ENCODE measurements at regions not wholly inside any gene's neighbourhood (a gene's known extent, or its start where the extent isn't known, plus 50 kb on each side); places are given as distances from the start of the nearest gene placed in this dataset.

GRCh38 chr5:67404256-67405100, 207.9 kb upstream of the CD180 start:
- H3K36me3 Mint-ChIP-seq (ENCODE audit: insufficient read depth in 1 of 3, low read depth in 3 of 3), result no peaks in the 10 kb centered on the region
- Histone ChIP-seq H2BK15ac (ENCODE audit: low read depth, low read length) (no peak overlapping the region), H3K14ac (ENCODE audit: insufficient read depth, low read length) (no peak overlapping the region), H3K27me3 (ENCODE audit: insufficient read depth, low read length) (no peaks in the 10 kb centered on the region), H4K8ac (replicated peaks; ENCODE audit: insufficient read length, low read depth, low read length) (no peak overlapping the region), H3K9ac (ENCODE audit: extremely low read depth, insufficient read length, low read length) (no peak overlapping the region), H3K9me3 (ENCODE audit: control insufficient read depth, low read depth, low read length) (no peaks in the 10 kb centered on the region), H3K23me2 (ENCODE audit: insufficient read length, low read depth, low read length, poor library complexity, severe bottlenecking) (no peaks in the 10 kb centered on the region), H2AFZ (ENCODE audit: low read length) (no peak overlapping the region), H3K18ac (ENCODE audit: insufficient read length, low read depth, low read length) (no peak overlapping the region), H2BK12ac (ENCODE audit: insufficient read length, low read depth, low read length) (no peak overlapping the region), H3T11ph (ENCODE audit: low read length) (no peak overlapping the region), H2BK120ac (ENCODE audit: low read depth, low read length, poor library complexity, severe bottlenecking) (no peak overlapping the region), H3K4me2 (ENCODE audit: insufficient read depth, insufficient read length, low read length) (no peak overlapping the region), H3K79me2 (ENCODE audit: insufficient read depth, low read length) (no peaks in the 10 kb centered on the region), H3K56ac (ENCODE audit: insufficient read length, low read depth, low read length) (no peak overlapping the region), H3K23ac (ENCODE audit: insufficient read length, low read depth, low read length) (no peak overlapping the region), H4K5ac (ENCODE audit: insufficient read length, low read depth, low read length) (no peak overlapping the region), H2BK5ac (ENCODE audit: insufficient read length, low read length) (no peak overlapping the region), H3K79me1 (ENCODE audit: insufficient read depth, low read depth, low read length, poor library complexity, severe bottlenecking) (no peaks in the 10 kb centered on the region), H4K20me1 (ENCODE audit: control insufficient read depth, insufficient read depth, insufficient read length) (no peaks in the 10 kb centered on the region), H2AK5ac (ENCODE audit: insufficient read length, low read length) (no peak overlapping the region), H3K27ac (ENCODE audit: insufficient read length, low read depth, low read length) (no peak overlapping the region), H2BK20ac (ENCODE audit: low read depth, low read length, poor library complexity, severe bottlenecking) (no peak overlapping the region), H4K91ac (ENCODE audit: insufficient read length, low read depth, low read length) (no peak overlapping the region), H3K4me1 (ENCODE audit: insufficient read depth, low read length) (no peaks in the 10 kb centered on the region; the same call in 1 of the 2 replicates), H3K4ac (ENCODE audit: low read depth, low read length) (no peak overlapping the region)
- H3K9me3 Mint-ChIP-seq, result no peaks in the 10 kb centered on the region
- peaks cover 8 to 12% of the 10 kb centered on the region in 2 experiments for H3K4me1 Mint-ChIP-seq
- H3K4me3 Mint-ChIP-seq, result no peak overlapping the region
- no CpG with 5 or more reads among the region's 6 CpGs for WGBS (ENCODE audit: extremely low coverage, insufficient read length, low lambda C conversion rate)
- H3K27ac Mint-ChIP-seq, result no peak overlapping the region
- TF ChIP-seq CTCF (conservative IDR thresholded peaks at IDR 0.05), result no peak
- DNase-seq, result no peak
- no peaks in the 10 kb centered on the region for H3K27me3 Mint-ChIP-seq (ENCODE audit: low read depth)
